Thyroid gland (tissue), 4 donors: ENCODE measurements at regions not wholly inside any gene's neighbourhood (a gene's known extent, or its start where the extent isn't known, plus 50 kb on each side); places are given as distances from the start of the nearest gene placed in this dataset.

ENCODE experiments used
- POLR2A ChIP-seq, 2 donors: fragments of 450-650 bp; IDR thresholded peaks; one replicate each; pipeline ENCODE4 v1.6.1; 2017; ENCODE audit warnings: antibody characterized with exemption in 2 of 2, mild to moderate bottlenecking in 2 of 2, moderate library complexity in 1 of 2
- TF ChIP-seq, protein P1 (sequence below), 6 experiments: fragments of 200-600 bp in 3 of 6; fragments of 450-650 bp in 3 of 6; sonication (generic) in 3 of 6; IDR thresholded peaks; one replicate each; pipeline ENCODE4 v1.5.1; 2016 to 2019; ENCODE audit warnings: antibody characterized with exemption in 6 of 6, mild to moderate bottlenecking in 2 of 6, inconsistent platforms in 1 of 6, moderate library complexity in 1 of 6

DNA sequence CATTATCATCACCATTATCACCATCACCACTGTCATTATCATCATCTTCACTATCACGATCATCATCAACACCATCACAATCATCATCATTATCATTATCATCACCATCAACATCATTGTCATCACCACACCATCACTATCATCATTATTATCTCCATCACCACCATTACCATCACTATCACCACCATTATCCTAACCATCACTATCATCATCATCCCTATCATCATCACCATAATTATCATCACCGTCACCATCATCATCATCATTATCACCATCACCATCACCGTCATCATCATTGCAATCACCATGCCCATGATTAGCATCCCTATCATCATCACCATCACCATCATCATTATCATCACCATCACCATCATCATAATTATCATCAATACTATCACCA, 311.9 kb downstream of the IRX2 start:
- TF ChIP-seq, protein P1, sequence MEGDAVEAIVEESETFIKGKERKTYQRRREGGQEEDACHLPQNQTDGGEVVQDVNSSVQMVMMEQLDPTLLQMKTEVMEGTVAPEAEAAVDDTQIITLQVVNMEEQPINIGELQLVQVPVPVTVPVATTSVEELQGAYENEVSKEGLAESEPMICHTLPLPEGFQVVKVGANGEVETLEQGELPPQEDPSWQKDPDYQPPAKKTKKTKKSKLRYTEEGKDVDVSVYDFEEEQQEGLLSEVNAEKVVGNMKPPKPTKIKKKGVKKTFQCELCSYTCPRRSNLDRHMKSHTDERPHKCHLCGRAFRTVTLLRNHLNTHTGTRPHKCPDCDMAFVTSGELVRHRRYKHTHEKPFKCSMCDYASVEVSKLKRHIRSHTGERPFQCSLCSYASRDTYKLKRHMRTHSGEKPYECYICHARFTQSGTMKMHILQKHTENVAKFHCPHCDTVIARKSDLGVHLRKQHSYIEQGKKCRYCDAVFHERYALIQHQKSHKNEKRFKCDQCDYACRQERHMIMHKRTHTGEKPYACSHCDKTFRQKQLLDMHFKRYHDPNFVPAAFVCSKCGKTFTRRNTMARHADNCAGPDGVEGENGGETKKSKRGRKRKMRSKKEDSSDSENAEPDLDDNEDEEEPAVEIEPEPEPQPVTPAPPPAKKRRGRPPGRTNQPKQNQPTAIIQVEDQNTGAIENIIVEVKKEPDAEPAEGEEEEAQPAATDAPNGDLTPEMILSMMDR (IDR thresholded peaks at IDR 0.05) = no peak
- TF ChIP-seq POLR2A (IDR thresholded peaks at IDR 0.05) = no peak
